ENCODE measurements at regions not wholly inside any gene's neighbourhood (a gene's known extent, or its start where the extent isn't known, plus 50 kb on each side); places are given as distances from the start of the nearest gene placed in this dataset.

DNA sequence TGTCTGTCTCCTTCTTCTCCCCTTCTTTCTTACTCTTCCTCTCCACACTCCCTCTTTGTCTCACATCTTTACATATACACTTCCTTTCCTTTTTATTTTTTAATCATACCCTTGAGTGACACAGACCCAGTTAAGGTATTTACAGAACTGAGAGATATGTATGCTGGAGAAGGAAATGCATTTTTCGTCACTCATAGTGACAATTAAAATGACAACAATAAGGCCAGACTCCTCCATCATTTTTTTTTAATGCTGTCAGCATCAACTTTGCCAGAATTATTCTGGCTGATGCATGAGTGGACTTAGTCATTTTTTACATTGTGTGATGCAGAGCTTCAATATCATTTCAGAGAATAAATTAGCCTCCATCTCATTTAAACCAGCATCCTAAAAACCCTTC, 272.9 kb downstream of the TMEM38B start:
- H3K36me3 ChIP-seq (ENCODE audit: insufficient read depth, low read length), result no peaks in the 10 kb centered on the region
- peak overlapping the region; percentile 57 for H3K27ac ChIP-seq (ENCODE audit: low read length)
- no peaks in the 10 kb centered on the region for H3K79me2 ChIP-seq (replicated peaks; ENCODE audit: insufficient read depth, low read length)

GRCh38 chr9:105967797-105968196, 273.5 kb downstream of the TMEM38B start:
- no peaks in the 10 kb centered on the region for H3K9me3 ChIP-seq (ENCODE audit: low read length)
- TF ChIP-seq TAF1 (IDR thresholded peaks at IDR 0.05; ENCODE audit: low read depth) (no peak), RAD21 (conservative IDR thresholded peaks at IDR 0.05) (no peak), CTCF (IDR thresholded peaks at IDR 0.05; ENCODE audit: poor library complexity, severe bottlenecking) (no peak), SMC3 (conservative IDR thresholded peaks at IDR 0.05; ENCODE audit: poor library complexity) (no peak), REST (IDR thresholded peaks at IDR 0.05; ENCODE audit: borderline replicate concordance) (no peak), MXI1 (conservative IDR thresholded peaks at IDR 0.05; ENCODE audit: poor library complexity, severe bottlenecking) (no peak), EZH2 (IDR thresholded peaks at IDR 0.05; ENCODE audit: borderline replicate concordance, insufficient read depth, low read length, poor library complexity, severe bottlenecking) (no peak), EP300 (conservative IDR thresholded peaks at IDR 0.05; ENCODE audit: poor library complexity, severe bottlenecking) (no peak), POLR2AphosphoS5 (IDR thresholded peaks at IDR 0.05) (no peak)
- H3K4me2 ChIP-seq (ENCODE audit: low read length), result no peak overlapping the region
- no peaks in the 10 kb centered on the region for H3K36me3 ChIP-seq (ENCODE audit: insufficient read depth, low read length)
- no peaks in the 10 kb centered on the region for H3F3A ChIP-seq (ENCODE audit: insufficient read depth, low read length, poor library complexity, severe bottlenecking)
- H2AFZ ChIP-seq (ENCODE audit: low read depth, low read length), result no peak overlapping the region
- H3K79me2 ChIP-seq (replicated peaks; ENCODE audit: insufficient read depth, low read length), result no peaks in the 10 kb centered on the region
- H3K27ac ChIP-seq (ENCODE audit: low read length), result peak overlapping the region; percentile 57
- H4K20me1 ChIP-seq (ENCODE audit: insufficient read depth), result no peaks in the 10 kb centered on the region
- H3K4me3 ChIP-seq (ENCODE audit: low read length), result no peak overlapping the region
- H3K9me2 ChIP-seq (ENCODE audit: insufficient read depth, low read length), result no peaks in the 10 kb centered on the region
- no peak overlapping the region for H3K9ac ChIP-seq (ENCODE audit: low read length)
- no peaks in the 10 kb centered on the region for H3K27me3 ChIP-seq (ENCODE audit: insufficient read depth, low read depth, low read length)

More for the DNA sequence above, 272.9 kb downstream of the TMEM38B start:
- Histone ChIP-seq H3K4me3 (ENCODE audit: low read length) (no peak overlapping the region), H3K9me3 (ENCODE audit: low read length) (no peaks in the 10 kb centered on the region), H3K27me3 (ENCODE audit: insufficient read depth, low read depth, low read length) (no peaks in the 10 kb centered on the region), H3F3A (ENCODE audit: insufficient read depth, low read length, poor library complexity, severe bottlenecking) (no peaks in the 10 kb centered on the region), H3K4me2 (ENCODE audit: low read length) (no peak overlapping the region), H4K20me1 (ENCODE audit: insufficient read depth) (no peaks in the 10 kb centered on the region), H3K9me2 (ENCODE audit: insufficient read depth, low read length) (no peaks in the 10 kb centered on the region), H2AFZ (ENCODE audit: low read depth, low read length) (peak overlapping the region; percentile 21), H3K9ac (ENCODE audit: low read length) (peak overlapping the region; percentile 13)
- TF ChIP-seq POLR2AphosphoS5 (IDR thresholded peaks at IDR 0.05) (peak; percentile 29), EP300 (conservative IDR thresholded peaks at IDR 0.05; ENCODE audit: poor library complexity, severe bottlenecking) (peak; percentile 82), TAF1 (IDR thresholded peaks at IDR 0.05; ENCODE audit: low read depth) (no peak), CTCF (IDR thresholded peaks at IDR 0.05; ENCODE audit: poor library complexity, severe bottlenecking) (no peak)

Measured in neural cell (in vitro differentiated cells).